ENCODE measurements at regions not wholly inside any gene's neighbourhood (a gene's known extent, or its start where the extent isn't known, plus 50 kb on each side); places are given as distances from the start of the nearest gene placed in this dataset.
A peak's percentile ranks its signal among the peaks of the same experiment; 100 is the strongest.

DNA sequence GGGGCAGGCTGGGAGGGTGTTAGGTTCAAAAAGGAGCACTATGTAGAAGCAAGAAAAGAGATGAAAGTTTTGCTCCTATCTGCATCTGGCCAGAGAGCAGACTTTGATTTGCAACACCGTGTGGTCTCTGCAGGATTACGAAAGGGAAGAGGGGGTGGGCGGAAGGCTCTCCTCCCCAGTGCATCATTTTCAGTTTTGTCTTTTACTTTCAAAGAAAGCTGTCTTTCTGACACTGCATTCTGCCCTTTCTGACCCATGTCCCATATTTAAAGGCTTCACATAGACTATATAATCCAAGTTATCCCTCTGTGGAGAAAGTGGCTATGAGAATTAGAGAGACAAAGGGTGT is 126.5 kb downstream of the RHOU start:
- TF ChIP-seq Cebpa-rat (IDR thresholded peaks at IDR 0.05) = peak in 1 of 11 experiments; percentile 20; a peak in 1 of 22 replicates
- H3K36me3 ChIP-seq = no peaks in the 10 kb centered on the region
- H3K27me3 ChIP-seq = no peaks in the 10 kb centered on the region
- no peaks in the 10 kb centered on the region for H4K20me1 ChIP-seq
- H3K4me2 ChIP-seq = peak overlapping the region in 10 of 11 experiments; percentile 8 to 75 (median 51); a peak in 15 of 22 replicates
- no peaks in the 10 kb centered on the region for H3K9me3 ChIP-seq (replicated peaks in 1 of 11)
- no peak overlapping the region for H3K9ac ChIP-seq
- H3K4me3 ChIP-seq = no peak overlapping the region
- peaks cover 29 to 53% (median 42%) of the 10 kb centered on the region in 10 experiments for H3K4me1 ChIP-seq
- no peak overlapping the region for H3K27ac ChIP-seq

DNA sequence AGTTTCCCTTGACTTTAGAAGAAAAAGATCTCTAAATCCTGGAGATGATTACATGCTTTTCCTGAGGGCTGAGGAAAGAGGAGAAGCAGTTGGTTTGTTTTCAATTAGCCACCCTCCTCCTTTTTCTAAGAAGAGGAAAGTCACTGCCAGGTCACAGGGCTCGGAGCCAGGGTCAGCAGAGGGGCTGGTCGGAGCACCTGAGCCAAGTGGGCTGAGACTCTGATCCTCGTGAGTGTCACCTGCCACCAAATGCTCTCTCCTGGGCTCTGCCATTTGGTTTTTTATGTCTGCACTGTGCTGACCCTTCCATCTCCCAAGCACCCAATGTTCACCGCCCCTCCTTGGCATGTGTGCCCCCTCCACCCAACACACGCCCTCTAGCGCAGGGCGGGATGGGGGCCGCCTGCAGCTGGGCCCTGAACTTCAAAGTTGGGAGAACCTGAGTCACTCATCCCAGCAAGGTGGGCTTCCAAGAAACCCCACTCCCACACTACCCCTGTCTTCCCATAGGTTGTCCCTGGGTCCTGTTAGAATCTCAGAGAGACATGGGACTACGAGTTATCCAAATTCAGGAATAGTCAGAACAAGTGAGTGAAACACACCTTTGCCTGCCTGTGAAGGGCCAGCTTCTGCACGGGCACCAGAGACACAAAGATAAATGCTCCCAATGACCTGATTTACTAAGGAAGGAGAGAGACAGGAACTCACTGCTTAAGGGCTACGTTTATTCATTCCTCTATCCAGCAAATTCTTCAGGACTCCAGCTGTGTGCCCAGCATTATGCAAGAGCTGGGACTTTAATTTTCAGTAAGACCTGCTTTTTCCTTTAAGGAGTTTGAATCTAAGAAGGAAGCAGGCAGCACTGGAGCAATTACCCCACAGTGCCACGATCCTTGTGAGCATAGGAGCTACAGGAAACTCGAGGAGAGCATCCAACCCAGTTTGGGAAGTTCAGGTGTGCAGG is 127.5 kb downstream of the RHOU start:
- H3K4me2 ChIP-seq = peak overlapping the region in 10 of 11 experiments; percentile 2 to 75 (median 63); a peak in 15 of 22 replicates
- H3K4me3 ChIP-seq = no peak overlapping the region
- H3K36me3 ChIP-seq = no peaks in the 10 kb centered on the region
- H4K20me1 ChIP-seq = no peaks in the 10 kb centered on the region
- H3K9me3 ChIP-seq (replicated peaks in 1 of 11) = no peaks in the 10 kb centered on the region
- no peak overlapping the region for H3K9ac ChIP-seq
- no peaks in the 10 kb centered on the region for H3K27me3 ChIP-seq
- no peak overlapping the region for H3K27ac ChIP-seq
- TF ChIP-seq Cebpa-rat (IDR thresholded peaks at IDR 0.05) = no peak
- peaks cover 39 to 63% (median 51%) of the 10 kb centered on the region in 10 experiments for H3K4me1 ChIP-seq

DNA sequence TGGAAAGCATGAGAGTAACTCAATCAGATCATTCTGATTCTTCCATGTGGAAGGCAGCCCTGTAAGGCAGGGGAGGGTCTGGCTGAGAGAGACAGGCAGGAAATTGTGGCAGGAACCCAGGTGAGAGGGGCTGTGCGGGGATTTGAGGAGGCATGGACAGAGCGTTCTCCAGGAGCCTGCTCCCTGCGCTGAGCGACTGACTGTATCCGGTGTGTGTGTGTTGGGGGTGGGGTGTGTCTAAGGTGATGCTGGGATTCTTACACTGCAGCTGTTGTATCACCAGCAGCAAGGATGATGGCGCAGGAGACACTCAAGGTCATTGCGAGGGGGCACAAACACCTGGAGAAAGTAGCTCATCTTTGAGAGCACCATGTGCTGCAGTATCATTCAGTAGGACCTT is 128.5 kb downstream of the RHOU start:
- no peaks in the 10 kb centered on the region for H4K20me1 ChIP-seq
- no peaks in the 10 kb centered on the region for H3K9me3 ChIP-seq (replicated peaks in 1 of 11)
- 0 out of 22 replicates have a peak overlapping the region, but pooled peaks of 1 of the 11 experiments have one; percentile 9 for H3K9ac ChIP-seq
- H3K36me3 ChIP-seq = no peaks in the 10 kb centered on the region
- TF ChIP-seq Cebpa-rat (IDR thresholded peaks at IDR 0.05) = no peak
- peak overlapping the region; percentile 42 to 76 (median 60) for H3K4me2 ChIP-seq
- H3K4me3 ChIP-seq = no peak overlapping the region
- H3K27me3 ChIP-seq = no peaks in the 10 kb centered on the region
- peaks cover 45 to 72% (median 57%) of the 10 kb centered on the region in 10 experiments for H3K4me1 ChIP-seq
- H3K27ac ChIP-seq = peak overlapping the region in 4 of 11 experiments; percentile 10 to 35 (median 24); a peak in 5 of 22 replicates

- Histone ChIP-seq H4K20me1 (no peaks in the 10 kb centered on the region), H3K4me2 (peak overlapping the region in 8 of 11 experiments; percentile 35 to 68 (median 52); a peak in 17 of 22 replicates), H3K27ac (no peak overlapping the region), H3K27me3 (no peaks in the 10 kb centered on the region), H3K4me1 (peaks cover 45 to 72% (median 56%) of the 10 kb centered on the region in 10 experiments), H3K9me3 (replicated peaks in 1 of 11) (no peaks in the 10 kb centered on the region), H3K36me3 (no peaks in the 10 kb centered on the region), H3K4me3 (no peak overlapping the region), H3K9ac (no peak overlapping the region)
- no peak for TF ChIP-seq Cebpa-rat (IDR thresholded peaks at IDR 0.05)
These were observed 130.5 kb downstream of the RHOU start for GRCh38 chr1:228865627-228866330.

GRCh38 chr1:228866468-228866867 is 131.2 kb downstream of the RHOU start:
- Histone ChIP-seq H3K27me3 (no peaks in the 10 kb centered on the region), H3K4me2 (peak overlapping the region in 10 of 11 experiments; percentile 4 to 68 (median 50); a peak in 19 of 22 replicates), H3K27ac (no peak overlapping the region), H3K9me3 (replicated peaks in 1 of 11) (no peaks in the 10 kb centered on the region), H3K36me3 (no peaks in the 10 kb centered on the region), H3K4me3 (no peak overlapping the region), H4K20me1 (no peaks in the 10 kb centered on the region), H3K4me1 (peaks cover 39 to 67% (median 54%) of the 10 kb centered on the region in 10 experiments), H3K9ac (no peak overlapping the region)
- TF ChIP-seq Cebpa-rat (IDR thresholded peaks at IDR 0.05) = no peak

DNA sequence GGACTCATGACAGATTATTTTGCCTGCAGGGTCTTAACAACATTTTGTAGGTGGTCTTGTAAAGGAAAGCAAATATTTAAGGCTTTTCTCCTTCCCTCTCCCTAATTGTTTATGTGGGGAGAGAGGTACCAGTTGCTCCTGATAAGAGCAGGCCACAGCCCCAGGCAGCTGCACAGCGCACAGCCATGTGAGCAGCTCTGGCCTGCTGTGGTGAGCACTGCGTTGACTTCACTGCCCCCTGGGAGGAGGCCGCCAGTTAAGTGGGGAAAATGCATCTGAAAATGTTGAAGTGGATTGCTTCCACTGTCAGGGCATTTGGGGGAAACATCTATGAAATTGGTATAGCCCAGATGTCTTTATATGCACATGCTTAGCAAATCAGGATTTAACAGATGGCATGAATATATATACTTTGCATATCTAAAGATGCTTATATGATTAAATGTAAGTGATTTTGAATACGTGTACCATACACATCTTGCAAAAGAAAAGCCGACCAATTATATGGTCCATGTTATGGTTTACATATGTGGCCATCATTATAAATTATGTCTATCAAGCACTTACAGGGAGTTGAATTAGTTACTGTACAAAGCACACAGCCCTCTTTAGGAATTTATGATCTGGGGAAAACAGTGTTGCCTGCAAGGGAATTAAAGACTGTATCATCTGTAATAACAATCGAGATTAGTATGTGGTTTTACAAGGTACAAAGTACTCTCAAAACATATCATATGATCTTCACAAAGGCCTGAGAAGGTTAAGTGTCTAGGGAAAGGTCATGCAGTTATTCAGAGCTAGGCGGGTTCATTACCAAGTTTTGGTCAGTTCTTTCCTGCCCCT is 132.1 kb downstream of the RHOU start:
- Histone ChIP-seq H4K20me1 (no peaks in the 10 kb centered on the region), H3K9me3 (replicated peaks in 1 of 11) (no peaks in the 10 kb centered on the region), H3K9ac (no peak overlapping the region), H3K27ac (no peak overlapping the region), H3K4me1 (peaks cover 30 to 58% (median 50%) of the 10 kb centered on the region in 10 experiments), H3K36me3 (no peaks in the 10 kb centered on the region), H3K27me3 (no peaks in the 10 kb centered on the region), H3K4me3 (no peak overlapping the region), H3K4me2 (peak overlapping the region in 10 of 11 experiments; percentile 4 to 68 (median 50); a peak in 18 of 22 replicates)
- no peak for TF ChIP-seq Cebpa-rat (IDR thresholded peaks at IDR 0.05)

DNA sequence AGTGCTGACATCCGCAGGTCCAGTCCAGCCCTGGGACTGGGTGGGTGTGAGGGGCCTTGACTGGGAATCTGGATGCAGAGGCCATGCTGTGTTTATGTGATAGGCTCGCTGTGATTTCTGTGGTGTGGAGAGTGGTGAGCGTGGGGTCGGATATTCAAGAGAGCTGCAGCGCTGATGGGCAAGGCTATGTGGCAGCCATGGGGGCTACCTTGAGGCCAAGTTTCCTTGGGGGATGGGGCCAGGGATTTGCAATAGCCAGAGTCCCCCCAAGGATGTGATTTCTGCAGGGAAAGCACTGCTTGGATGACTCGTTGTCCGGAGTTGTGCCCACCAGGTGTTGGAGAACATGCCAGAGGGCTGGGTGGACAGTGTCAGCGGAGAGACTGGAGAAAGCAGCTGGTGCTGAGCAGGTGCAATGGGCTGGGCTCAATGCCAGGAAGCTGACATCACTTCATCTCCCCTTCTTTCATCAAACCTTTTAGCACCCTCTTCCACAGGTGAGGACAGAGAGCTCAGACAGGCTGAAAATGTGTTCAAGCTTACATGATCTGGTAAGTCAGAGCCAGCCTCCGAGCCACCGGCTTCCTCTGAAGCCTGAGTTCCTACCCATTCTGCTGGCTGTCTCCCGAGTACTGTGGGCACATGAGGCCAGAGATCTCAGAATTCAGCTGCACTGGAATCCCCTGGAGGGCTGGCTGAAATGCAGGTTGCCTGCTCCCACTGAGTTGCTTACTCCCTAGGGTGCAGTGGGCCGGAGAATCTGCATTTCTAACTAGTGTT is 132.9 kb downstream of the RHOU start:
- Histone ChIP-seq H3K4me2 (peak overlapping the region in 8 of 11 experiments; percentile 0 to 68 (median 52); a peak in 12 of 22 replicates), H3K27ac (no peak overlapping the region), H3K4me3 (no peak overlapping the region), H3K36me3 (no peaks in the 10 kb centered on the region), H3K27me3 (no peaks in the 10 kb centered on the region), H3K9ac (no peak overlapping the region), H4K20me1 (no peaks in the 10 kb centered on the region), H3K9me3 (replicated peaks in 1 of 11) (no peaks in the 10 kb centered on the region), H3K4me1 (peaks cover 23 to 52% (median 49%) of the 10 kb centered on the region in 10 experiments)
- no peak for TF ChIP-seq Cebpa-rat (IDR thresholded peaks at IDR 0.05)

DNA sequence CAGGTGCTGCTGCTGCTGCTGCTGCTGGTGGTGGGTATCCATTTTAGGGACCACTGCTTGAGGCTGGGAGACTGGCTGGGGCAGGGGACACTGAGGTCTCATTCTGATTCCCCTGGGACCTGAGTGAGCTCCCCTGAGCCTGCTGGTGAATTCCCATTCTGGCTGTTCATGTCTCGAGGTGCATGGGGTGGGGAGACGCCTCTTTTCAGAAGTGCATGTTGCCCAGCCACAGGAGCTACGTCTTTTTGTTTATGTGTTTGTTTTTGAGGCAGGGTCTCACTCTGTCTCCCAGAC is 133.4 kb downstream of the RHOU start:
- H3K4me3 ChIP-seq = no peak overlapping the region
- H3K4me2 ChIP-seq = peak overlapping the region in 8 of 11 experiments; percentile 0 to 68 (median 52); a peak in 10 of 22 replicates
- no peaks in the 10 kb centered on the region for H4K20me1 ChIP-seq
- H3K4me1 ChIP-seq = peaks cover 18 to 47% (median 45%) of the 10 kb centered on the region in 10 experiments
- no peaks in the 10 kb centered on the region for H3K9me3 ChIP-seq (replicated peaks in 1 of 11)
- H3K27me3 ChIP-seq = no peaks in the 10 kb centered on the region
- no peak overlapping the region for H3K9ac ChIP-seq
- H3K36me3 ChIP-seq = no peaks in the 10 kb centered on the region
- H3K27ac ChIP-seq = no peak overlapping the region
- TF ChIP-seq Cebpa-rat (IDR thresholded peaks at IDR 0.05) = no peak
